Activated CD4-positive, alpha-beta T cell treated with anti-CD3 and anti-CD28 coated beads for 24 hours (primary cell): ENCODE measurements at regions not wholly inside any gene's neighbourhood (a gene's known extent, or its start where the extent isn't known, plus 50 kb on each side); places are given as distances from the start of the nearest gene placed in this dataset.
"Not testable (repeated sequence)": the region's sequence is repeated elsewhere in the genome, so short reads cannot be mapped to it uniquely, and the experiment has no call there.

Source experiments
- DNase-seq, 2 donors: peaks; one replicate each; pipeline ENCODE4 v3.0.0-alpha.2; 2020; ENCODE audit warnings: low read depth in 2 of 2

DNA sequence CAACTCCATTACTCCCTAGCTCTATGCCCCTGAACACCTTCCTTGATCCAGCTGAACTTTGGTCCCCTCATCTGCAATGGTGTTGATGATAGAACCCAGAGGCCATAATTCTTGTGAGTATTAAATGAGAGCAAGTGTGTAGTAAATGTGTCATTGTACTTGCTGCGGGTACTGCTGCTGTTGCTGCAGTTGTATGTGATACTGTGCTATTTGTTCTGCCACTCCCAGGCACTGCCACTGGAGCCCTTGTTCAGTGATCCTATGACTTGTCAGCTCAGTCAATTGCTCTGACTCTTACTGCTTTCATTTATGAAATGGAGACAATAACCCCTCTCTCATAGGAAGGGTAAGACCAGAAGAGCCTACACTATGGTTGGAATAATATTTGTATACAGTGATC lies 136.9 kb upstream of the PLGLB2 start:
- DNase-seq = not testable (repeated sequence)

DNA sequence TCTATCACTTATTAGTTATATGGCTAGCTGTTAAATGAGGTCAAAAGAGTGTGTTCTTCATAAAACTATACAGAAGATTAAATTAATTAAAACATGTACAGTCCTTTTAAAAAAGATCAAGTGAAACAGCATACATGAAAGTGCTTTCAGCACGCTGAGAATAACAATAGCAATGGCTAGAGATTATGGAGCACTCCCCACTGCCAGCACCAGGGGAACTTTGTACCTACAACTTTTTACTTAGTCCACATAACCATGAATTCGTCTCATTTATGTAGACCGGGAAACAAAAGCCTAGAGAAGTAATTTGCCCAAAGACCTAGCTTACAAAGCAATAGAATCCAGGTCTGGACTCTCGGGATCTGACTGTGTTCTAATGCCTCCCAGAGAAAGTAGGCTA lies 136.5 kb upstream of the PLGLB2 start:
- DNase-seq = not testable (repeated sequence)

DNA sequence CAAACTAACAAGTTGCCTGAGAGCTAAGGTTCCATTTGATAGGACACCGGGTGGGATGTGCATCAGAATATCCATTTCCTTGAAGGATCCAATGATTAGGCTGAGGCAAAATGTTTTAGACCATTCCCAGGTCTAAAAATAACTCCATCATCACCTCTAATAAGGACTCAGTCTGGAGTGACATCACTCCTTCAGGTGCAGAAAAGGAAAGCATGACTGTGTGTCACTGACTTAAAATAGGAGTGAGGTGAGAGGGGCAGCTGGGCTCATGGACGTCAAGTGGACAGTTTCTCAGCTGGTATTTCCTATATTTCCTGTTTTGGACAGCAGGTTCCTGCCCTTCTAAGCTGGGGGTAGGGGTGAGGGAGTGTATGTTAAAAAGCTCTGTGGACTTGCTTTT lies 135.9 kb upstream of the PLGLB2 start:
- not testable (repeated sequence) for DNase-seq

DNA sequence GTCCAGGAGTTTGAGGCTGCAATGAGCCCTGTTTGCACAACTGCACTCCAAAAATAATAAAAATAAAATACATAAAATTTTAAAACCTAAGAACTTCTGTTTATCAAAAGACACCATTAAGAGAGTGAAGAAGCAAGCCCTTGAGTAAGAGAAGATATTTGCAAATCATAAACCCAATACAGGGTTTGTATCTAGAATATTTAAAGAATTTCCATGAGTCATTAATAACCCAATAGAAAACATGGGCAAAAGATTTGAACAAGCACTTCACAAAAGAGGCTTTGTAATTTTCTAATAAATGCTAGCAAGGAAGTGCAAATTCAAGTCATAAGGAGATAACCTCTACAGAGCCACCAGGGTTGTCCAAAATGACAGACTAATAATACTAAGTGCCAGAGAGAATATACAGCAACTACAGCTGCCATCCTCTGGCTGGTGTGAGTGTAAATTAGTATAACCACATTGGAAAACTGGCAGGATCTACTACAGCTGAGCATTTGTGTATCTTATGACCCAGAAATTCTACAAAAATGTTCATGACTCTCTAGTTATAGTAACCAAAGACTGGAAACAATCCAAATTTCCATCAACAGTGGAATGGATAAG lies 133.0 kb upstream of the PLGLB2 start:
- not testable (repeated sequence) for DNase-seq

DNA sequence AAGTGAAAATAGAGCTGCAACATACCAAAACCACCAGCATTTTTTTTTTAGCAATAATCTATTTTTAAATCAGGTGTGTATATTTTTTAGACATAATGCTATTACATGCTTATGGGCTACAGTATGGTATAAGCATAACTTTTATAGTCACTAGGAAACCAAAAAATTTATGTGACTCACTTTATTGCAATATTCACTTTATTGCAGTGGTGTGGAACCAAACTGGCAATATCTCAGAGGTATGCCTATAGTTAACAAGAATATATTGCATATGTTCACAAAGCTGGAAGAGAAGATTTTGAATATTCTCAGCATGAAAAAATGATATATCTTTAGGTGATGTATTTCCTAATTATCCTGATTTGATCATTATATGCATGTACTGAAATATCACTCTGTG lies 128.8 kb upstream of the PLGLB2 start:
- DNase-seq = not testable (repeated sequence)

DNA sequence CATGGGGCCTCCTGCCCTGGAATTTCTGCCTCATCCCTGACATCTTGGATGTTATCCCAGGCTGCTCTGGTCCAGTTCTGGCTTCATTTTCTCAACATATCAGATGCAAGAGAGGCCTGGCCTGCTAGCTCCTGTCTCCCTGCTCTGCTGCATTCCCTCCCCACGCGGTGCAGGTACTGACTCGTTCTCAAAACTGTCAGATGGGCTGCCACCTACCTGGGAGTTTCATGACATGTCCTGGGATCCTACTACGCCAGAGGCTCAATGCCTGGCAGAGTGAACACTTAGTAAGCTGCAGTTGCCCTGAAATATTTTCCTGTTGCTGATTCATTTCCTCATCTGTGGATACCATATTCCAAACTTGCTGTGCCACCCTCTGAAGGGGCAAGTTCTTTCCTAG lies 126.7 kb upstream of the PLGLB2 start:
- not testable (repeated sequence) for DNase-seq

DNA sequence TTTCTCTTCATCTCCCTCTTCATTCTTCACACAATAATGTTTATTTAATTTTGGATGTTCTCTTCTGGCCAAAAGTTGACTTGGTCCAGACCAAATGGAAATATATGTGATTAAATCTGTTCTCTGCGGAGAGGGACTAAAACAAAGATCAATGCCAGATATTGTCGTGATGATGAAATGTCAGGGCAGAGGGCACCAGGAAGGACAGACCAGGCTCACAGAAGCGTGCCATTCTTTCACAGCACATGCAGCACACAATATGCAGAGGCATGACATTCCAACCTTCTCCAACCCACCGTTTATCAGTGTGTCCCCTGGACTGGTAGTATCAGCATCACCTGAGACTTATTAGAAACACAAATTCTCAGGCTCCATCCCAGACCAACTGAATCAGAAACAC lies 125.2 kb upstream of the PLGLB2 start:
- DNase-seq = not testable (repeated sequence)

DNA sequence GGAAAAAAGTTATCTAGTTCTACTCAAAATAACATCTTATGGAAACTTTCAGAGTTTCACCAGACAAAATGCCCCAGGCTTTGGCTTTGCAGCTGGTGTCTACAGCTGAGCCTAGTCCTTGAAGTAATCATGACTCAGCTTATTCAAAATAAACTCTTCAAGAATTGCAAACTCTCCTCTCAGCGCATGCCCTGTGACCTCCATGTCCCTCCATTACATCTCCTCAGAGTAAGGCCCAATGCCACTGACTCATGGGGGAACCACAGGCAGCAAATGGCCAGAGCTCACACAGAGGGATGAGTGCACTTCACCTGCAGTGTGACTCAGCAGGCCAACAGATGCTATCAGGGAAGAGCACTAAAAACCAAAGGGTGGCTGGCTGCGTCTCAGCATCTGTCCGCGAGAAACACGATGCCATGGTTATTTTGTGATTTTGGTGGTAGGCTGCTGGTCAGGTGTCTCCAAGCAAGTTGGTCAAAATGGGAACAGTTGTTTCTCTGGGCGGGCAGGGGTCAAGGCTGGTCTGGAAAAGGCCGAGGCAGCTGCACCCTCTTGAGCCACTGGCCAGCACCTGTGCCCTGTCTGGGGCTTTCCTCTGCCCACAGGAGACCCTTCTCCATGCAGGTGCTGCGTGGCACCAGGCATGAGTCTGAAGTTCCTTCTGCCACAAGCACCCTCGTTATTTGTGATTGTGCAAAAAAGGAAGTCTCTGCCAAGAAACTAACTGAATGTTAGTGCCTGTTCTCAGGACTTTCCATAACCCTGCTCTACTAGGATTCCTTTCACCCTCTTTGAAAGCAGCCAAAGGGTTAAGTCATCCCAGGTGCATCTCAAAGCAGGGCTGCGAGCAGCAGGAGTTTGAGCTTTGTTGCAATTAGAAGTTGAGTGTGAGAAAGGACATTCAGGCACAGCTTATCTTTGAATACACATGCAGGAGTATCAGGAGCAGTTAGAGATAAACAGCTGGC lies 118.1 kb upstream of the PLGLB2 start:
- DNase-seq = not testable (repeated sequence)

DNA sequence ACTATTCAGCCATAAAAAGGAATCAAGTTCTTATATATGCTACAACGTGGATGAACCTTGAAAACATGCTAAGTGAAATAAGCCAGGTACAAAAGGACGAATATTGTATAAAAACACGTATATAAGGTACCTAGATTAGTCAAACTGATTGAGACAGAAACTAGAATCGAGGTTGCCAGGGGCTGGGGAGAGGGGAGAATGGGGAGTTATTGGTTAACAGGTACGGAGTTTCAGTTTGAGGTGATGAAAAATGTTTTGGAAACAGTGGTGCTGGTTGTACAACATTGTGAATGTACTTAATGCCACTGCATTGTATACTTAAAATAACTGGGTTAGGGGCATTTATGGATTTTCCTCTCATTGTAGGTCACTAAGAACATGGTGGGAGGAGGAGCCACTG lies 117.0 kb upstream of the PLGLB2 start:
- DNase-seq = not testable (repeated sequence)

DNA sequence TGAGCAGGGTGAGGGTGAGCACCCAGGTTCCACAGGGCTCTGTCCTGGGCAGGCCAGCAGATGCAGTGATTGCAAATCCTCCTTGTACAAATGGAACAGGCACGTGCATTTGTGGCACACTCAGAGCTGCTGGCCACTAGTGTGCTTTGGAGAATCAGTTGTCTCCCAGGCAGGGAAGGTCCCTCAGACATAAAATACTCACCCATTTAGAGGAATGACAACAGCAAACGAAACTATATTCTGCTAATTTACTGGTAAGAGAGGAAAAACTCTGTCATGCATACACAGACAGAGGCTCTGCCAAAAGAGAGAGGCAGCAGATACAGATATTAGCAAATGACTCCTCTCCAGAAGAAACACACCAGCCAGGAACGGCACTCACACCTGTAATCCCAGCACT lies 116.5 kb upstream of the PLGLB2 start:
- DNase-seq = not testable (repeated sequence)

DNA sequence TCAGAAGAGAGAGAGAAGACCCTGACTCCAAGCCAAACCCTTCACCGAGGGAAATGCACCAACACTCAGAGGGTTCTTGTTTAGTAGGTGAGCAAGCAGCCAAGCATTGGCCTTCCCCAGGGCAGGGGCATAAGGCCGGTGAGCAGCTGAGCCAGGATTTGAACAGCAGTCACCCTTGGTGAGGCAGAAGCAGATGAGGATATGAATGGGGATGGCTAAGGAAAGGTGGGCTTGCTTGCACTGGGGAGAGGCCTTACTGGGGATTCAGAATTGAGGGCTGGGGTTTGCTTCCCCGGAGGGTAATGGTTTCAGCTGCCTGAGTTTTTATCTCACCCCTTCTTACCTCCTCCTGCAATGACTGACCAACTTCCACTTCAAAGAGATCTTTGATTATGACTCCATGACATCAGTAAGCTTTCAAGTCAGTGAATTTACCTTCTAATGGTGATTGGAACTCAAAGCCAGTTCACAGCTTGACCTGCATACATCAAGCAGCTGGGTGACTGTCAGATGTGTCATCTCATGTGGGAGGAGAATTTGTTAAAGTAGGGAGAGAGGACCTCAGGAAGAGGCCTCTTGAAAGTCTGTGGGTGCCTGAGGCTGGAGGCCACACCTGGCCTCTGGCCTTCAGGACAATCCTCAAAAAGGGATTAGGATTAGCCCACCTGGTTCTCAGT lies 114.5 kb upstream of the PLGLB2 start:
- not testable (repeated sequence) for DNase-seq

DNA sequence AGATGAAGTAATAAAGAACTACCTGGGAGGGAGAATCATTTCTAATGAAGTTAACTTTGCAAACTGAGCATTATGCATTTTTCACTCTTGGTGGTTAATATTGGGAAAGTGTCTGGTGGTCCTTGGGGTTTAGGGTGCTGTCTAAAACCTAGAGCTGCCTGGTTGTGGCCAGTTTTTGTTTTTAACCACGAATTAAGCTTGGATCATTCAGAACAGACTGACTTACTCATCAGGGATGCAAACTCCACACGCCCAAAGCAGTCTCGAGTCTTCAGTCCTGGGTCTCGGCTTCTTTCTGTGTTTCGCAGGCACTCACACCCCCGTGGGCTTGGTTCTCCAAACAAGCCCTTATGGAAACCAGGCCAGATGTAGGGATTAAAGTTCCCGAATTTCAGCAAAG lies 113.8 kb upstream of the PLGLB2 start:
- not testable (repeated sequence) for DNase-seq

DNA sequence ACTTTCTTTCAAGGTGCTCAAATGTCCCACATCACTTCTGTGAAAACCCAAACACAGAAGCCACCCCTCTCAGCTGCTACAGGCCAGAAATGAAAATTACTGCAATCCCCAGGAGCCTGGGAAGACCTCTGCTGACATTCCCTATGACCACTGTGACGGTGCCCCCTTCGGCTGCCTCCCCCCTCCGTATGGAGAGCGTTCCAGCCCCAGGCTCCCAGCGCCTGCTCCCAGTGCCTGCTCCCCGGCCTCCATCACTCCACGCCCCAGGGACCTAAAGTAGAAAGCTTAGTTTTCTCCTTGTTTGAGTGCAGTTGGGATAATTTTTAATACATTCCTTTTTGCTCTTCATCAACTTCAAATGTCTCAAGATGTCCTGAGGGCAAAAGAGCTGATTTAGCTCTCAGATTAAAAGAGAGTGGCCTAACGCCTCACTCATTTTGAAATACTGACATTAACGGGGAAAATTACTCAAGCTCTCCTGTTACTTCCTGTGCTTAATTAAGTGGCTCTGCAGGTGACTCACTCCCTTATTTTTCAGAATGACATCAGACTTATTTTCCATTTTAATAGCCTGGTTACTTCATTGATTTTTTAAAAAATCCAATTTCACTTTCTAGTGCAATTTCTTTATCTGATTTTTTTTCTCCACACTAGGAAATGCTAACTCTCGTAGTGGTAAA lies 112.8 kb upstream of the PLGLB2 start:
- not testable (repeated sequence) for DNase-seq

DNA sequence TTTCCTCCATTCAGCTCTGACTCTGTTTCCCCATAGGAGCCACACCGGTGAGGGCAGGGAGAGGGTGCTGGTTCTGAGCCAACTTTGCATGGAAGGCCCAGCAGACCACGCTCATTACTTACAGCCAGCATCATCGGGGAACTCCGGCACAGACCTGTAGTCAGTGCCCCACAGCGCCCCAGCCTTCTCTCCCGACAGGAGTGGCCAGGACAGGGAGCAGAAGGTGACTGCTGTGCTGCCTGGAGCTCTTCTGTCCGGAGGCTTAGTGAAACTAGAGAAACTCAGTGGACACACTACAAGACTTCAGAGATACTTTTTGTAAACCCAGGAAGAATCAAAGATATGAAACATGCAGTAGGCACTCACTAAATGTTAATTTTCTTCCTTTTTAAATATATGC lies 111.6 kb upstream of the PLGLB2 start:
- not testable (repeated sequence) for DNase-seq

DNA sequence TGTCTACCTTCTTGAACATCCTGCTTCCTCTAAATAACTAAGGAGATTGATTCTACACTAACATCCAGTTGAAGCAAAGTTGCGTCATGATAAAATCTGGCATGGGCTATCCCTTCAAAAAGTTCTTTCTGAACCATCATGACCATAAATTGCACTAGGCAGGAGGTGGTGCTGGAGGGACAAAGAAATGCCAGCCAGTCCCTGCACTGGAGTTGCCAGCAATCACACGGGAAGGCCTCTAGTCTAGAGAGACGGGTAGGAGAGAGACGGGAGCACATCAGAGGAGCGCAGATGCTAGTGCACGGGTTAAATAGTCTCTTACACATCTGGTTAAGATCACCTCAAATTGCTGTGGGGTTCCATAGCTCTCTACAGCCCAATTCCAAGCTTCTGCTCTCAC lies 111.2 kb upstream of the PLGLB2 start:
- not testable (repeated sequence) for DNase-seq

DNA sequence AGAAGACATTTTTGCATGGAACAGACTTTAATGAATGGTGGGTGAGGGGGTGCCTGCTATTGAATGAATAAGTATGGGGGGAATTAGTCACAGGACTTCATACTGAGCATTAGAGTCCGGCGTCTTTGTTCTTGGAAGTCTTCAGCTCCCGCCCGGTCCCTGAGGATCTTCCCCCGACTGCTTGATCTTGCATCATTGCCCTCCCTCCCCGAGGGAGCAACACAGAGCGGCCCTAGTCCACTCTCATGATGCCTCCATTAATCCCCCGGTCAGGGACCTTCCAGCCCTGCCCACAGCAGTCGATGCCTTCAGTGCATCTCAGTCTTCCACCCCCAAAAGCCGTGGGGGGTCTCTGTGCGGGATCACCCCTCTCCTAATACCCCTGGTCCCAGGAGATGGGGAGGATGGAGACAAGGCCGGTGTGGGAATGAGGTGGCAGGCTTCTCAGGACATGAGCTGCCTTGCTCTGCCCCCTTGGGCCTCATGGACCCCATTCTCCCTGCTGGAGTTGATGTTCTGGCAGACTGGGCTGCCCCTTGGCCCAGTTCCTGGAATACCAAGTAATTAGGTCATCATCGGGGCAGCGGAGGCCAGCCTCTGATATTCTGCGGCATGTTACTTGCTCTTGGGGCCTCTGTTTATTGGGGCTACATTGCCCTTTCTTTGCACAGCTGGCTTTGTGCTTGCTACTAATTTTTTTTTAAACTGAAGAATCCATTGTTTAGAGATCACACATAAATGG lies 110.5 kb upstream of the PLGLB2 start:
- not testable (repeated sequence) for DNase-seq

DNA sequence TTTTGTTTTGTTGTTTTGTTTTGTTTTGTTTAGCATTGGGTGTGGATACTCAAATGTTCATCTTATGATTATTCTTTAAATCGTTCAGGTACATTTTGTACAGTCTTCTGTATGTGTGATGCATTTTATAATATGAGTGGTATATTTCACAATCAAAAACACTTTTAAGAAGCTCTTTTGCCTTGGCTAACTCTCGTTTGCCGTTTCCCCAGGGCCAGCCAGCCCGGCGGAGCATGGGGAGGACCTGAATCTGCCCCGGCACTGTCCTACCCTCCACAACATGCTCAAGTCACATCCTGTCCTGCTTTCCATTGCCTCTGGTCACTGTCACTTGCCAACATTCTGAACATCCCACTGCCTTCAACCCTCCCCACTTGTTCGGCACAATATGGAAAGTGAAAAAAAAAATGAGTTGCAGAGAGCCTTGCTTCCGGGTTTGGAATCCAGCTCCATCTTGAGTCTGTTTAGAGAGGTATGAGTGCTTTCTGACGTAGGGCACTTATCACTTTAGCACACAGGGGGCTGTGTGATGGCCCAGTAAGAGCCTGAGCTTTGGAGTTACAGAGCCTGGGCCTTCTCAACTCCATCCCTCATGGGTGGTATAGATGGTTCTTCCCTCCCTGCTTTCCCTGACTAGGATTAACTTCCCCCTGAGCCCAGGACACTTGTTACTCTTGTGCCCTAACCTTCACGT lies 109.6 kb upstream of the PLGLB2 start:
- DNase-seq = not testable (repeated sequence)

DNA sequence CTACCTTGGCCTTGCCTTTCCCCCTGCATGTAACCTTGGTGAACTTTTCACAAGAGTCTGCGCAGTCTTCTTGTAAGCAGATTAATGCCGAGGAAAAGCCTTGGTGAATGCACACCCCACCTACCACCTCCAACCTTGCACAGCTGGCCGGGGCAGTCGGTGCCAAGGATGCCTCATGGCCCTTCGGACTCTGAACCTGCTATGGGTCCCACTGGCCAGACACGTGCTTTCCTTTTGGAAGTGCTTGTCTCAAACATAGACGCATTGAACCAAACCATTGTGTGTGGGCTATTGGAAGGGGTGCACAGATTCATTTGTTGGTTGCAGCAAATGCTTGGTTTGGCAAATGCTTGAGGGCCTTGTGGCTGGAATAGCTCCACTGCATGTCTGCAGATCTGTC lies 109.0 kb upstream of the PLGLB2 start:
- not testable (repeated sequence) for DNase-seq

DNA sequence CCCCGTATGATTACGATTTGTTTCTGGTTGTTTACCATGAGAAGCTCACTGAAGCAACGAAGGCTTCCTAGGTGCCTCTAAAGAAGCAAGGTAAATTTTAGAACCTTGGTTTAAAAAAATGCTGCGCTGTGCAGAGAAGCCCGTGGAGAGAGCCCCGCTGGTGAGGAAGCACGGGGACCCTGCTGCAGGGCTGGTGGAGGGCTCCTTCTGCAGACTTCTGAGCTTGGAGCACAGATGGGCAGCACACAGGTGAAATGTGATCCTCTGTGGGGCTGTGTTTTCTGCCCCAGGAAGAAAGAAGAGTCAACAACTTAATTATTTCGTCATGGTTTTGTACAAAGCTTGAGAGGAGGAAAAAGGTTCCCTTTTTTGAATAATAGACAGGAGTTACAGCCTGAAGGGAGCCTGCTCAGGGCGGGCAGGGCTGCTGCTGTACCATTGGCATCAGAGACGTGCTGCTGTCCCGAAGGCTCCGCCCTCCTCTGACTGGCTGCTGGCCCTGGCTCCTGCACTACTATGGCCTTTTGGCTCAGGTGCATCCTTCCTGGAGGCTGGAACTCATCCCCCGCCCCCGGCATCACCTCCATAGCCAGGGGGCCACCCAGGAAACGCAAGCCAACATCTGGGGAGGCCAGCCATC lies 108.0 kb upstream of the PLGLB2 start:
- DNase-seq = not testable (repeated sequence)
